B cell (primary cell): ENCODE measurements at regions not wholly inside any gene's neighbourhood (a gene's known extent, or its start where the extent isn't known, plus 50 kb on each side); places are given as distances from the start of the nearest gene placed in this dataset.

Experiments used
- ATAC-seq: fragments of 200-7000 bp; cut with Tn5 transposase; one replicate; pipeline ENCODE4 v1.10.0; 2021; ENCODE audit warnings: low read depth, mild to moderate bottlenecking, moderate number of reproducible peaks, moderate library complexity
- CTCF ChIA-PET: fragments of 350-600 bp; sonication (Branson Sonifier 250); formaldehyde crosslinking; loops from one replicate; lab custom pipeline; 2021; ENCODE audit warnings: antibody characterized with exemption, inconsistent platforms; lab: Charles Lee
- POLR2A ChIA-PET: fragments of 350-600 bp; sonication (Branson Sonifier 250); formaldehyde crosslinking; loops from one replicate; lab custom pipeline; 2021; ENCODE audit warnings: antibody characterized with exemption; lab: Charles Lee
- DNase-seq: peaks from one replicate; pipeline ENCODE4 v3.0.0; 2013
- H2AFZ ChIP-seq: 2 replicates; pipeline ENCODE4 v1.6.1; 2012; ENCODE audit warnings: mild to moderate bottlenecking, low read depth, low read length; ENCODE audit not compliant: insufficient read depth, poor library complexity, severe bottlenecking
- H3K27ac ChIP-seq, 2 donors: 1 replicate in 1 of 2; 2 replicates in 1 of 2; pipeline ENCODE4 v1.5.1; 2012 to 2013; ENCODE audit warnings: low read length in 2 of 2, mild to moderate bottlenecking in 2 of 2, moderate library complexity in 1 of 2
- H3K27me3 ChIP-seq, 4 experiments: fragments of 200-600 bp in 1 of 4; sonication (generic) in 1 of 4; replicated peaks in 1 of 4; 1 replicate in 2 of 4; 2 replicates in 2 of 4; pipeline versions ENCODE4 v1.6.1 to v1.7.0; 2013 to 2016; ENCODE audit warnings: low read length in 3 of 4, mild to moderate bottlenecking in 2 of 4, mixed read lengths in 1 of 4, moderate library complexity in 1 of 4; ENCODE audit not compliant: insufficient read depth in 4 of 4, control insufficient read depth in 3 of 4; ENCODE audit errors: control extremely low read depth in 1 of 4
- H3K36me3 ChIP-seq, 2 experiments: replicated peaks in 1 of 2; 1 replicate in 1 of 2; 2 replicates in 1 of 2; pipeline versions ENCODE4 v1.6.1 to v1.7.1; 2013; ENCODE audit warnings: low read length in 1 of 2; ENCODE audit not compliant: insufficient read depth in 2 of 2, control insufficient read depth in 1 of 2; ENCODE audit errors: control extremely low read depth in 1 of 2, extremely low read depth in 1 of 2
- H3K4me1 ChIP-seq, 2 donors: fragments of 200-600 bp in 1 of 2; sonication (generic) in 1 of 2; 1 replicate in 1 of 2; 2 replicates in 1 of 2; pipeline versions ENCODE4 v1.5.1 to v1.6.1; 2013 to 2017; ENCODE audit warnings: low read length in 2 of 2; ENCODE audit not compliant: control insufficient read depth in 2 of 2, insufficient read depth in 2 of 2
- H3K4me2 ChIP-seq: replicated peaks from 2 replicates; pipeline ENCODE3; 2012; ENCODE audit warnings: mild to moderate bottlenecking, low read depth, low read length; ENCODE audit not compliant: poor library complexity, severe bottlenecking
- H3K4me3 ChIP-seq, 5 experiments: fragments of 200-600 bp in 1 of 5; sonication (generic) in 1 of 5; 1 replicate in 3 of 5; 2 replicates in 2 of 5; pipeline versions ENCODE4 v1.5.1 to v1.7.0; 2011 to 2016; ENCODE audit warnings: low read length in 4 of 5, mild to moderate bottlenecking in 4 of 5, low read depth in 2 of 5, control low read depth in 1 of 5, moderate library complexity in 1 of 5; ENCODE audit not compliant: insufficient read depth in 1 of 5; ENCODE audit errors: control extremely low read depth in 1 of 5, extremely low read depth in 1 of 5
- H3K79me2 ChIP-seq: fragments of 200-600 bp; sonication (generic); one replicate; pipeline ENCODE4 v1.6.0; 2016; ENCODE audit warnings: low read length; ENCODE audit not compliant: control insufficient read depth, insufficient read depth
- H3K9ac ChIP-seq: fragments of 200-600 bp; sonication (generic); 2 replicates; pipeline ENCODE4 v1.6.1; 2017; ENCODE audit warnings: mild to moderate bottlenecking, low read length, moderate library complexity
- H3K9me3 ChIP-seq, 3 donors: one replicate each; pipeline versions ENCODE4 v1.6.1 to v1.7.1; 2013; ENCODE audit warnings: low read length in 2 of 3; ENCODE audit not compliant: control insufficient read depth in 2 of 3, insufficient read depth in 1 of 3; ENCODE audit errors: control extremely low read depth in 1 of 3
- H4K20me1 ChIP-seq: 2 replicates; pipeline ENCODE4 v1.6.0; 2012; ENCODE audit warnings: mild to moderate bottlenecking, low read length; ENCODE audit not compliant: insufficient read depth, control insufficient read depth, poor library complexity, severe bottlenecking
- H3K27ac Mint-ChIP-seq: one replicate; pipeline ENCODE4 v1.8.0; 2021; ENCODE audit warnings: mixed read lengths
- H3K27me3 Mint-ChIP-seq: one replicate; pipeline ENCODE4 v1.8.0; 2021; ENCODE audit warnings: mixed read lengths
- H3K4me1 Mint-ChIP-seq: one replicate; pipeline ENCODE4 v1.8.0; 2021; ENCODE audit warnings: mixed read lengths
- H3K4me3 Mint-ChIP-seq: one replicate; pipeline ENCODE4 v1.8.0; 2021; ENCODE audit warnings: mixed read lengths
- H3K9me3 Mint-ChIP-seq: one replicate; pipeline ENCODE4 v1.8.0; 2022; ENCODE audit warnings: mixed read lengths; ENCODE audit not compliant: insufficient read depth
- EZH2 ChIP-seq: IDR thresholded peaks from 2 replicates; pipeline ENCODE4 v1.6.1; 2012; ENCODE audit warnings: borderline replicate concordance, low read depth, mild to moderate bottlenecking, moderate library complexity, low read length; ENCODE audit not compliant: insufficient read depth, poor library complexity, severe bottlenecking
- intact Hi-C: fragments of 100-400 bp; cut with micrococcal nuclease; formaldehyde crosslinking; loops from one replicate; pipeline ENCODE4 v1.10.0; 2022
- TF ChIP-seq, protein P1 (sequence below): fragments of 200-600 bp; IDR thresholded peaks from one replicate; pipeline ENCODE4 v1.8.0; 2022; ENCODE audit warnings: antibody characterized with exemption, mild to moderate bottlenecking

DNA sequence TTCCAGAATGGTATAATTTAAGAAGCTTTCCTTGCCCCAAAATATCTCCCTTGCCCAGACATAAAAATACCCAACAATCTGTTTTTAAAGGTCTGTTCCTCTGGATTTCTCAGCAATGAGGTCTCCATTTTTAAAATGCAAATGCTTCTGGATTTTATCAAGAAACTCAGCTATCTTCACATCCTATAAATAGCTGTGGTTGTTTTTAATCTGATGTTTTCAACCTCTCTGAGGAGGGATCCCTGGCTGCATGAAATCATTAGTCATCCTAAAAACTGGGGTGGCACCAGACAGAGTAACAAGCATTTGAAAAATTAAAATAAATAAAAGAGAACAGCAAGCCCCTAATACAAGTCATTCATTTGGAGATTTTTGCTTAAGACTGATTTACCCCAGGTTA, 168.5 kb upstream of the ID4 start:
- Mint-ChIP-seq H3K9me3 (peaks cover 2% of the 10 kb centered on the region), H3K4me3 (no peak overlapping the region), H3K27ac (no peak overlapping the region), H3K27me3 (no peaks in the 10 kb centered on the region), H3K4me1 (no peaks in the 10 kb centered on the region)
- no peak for TF ChIP-seq EZH2
- TF ChIP-seq, protein P1, sequence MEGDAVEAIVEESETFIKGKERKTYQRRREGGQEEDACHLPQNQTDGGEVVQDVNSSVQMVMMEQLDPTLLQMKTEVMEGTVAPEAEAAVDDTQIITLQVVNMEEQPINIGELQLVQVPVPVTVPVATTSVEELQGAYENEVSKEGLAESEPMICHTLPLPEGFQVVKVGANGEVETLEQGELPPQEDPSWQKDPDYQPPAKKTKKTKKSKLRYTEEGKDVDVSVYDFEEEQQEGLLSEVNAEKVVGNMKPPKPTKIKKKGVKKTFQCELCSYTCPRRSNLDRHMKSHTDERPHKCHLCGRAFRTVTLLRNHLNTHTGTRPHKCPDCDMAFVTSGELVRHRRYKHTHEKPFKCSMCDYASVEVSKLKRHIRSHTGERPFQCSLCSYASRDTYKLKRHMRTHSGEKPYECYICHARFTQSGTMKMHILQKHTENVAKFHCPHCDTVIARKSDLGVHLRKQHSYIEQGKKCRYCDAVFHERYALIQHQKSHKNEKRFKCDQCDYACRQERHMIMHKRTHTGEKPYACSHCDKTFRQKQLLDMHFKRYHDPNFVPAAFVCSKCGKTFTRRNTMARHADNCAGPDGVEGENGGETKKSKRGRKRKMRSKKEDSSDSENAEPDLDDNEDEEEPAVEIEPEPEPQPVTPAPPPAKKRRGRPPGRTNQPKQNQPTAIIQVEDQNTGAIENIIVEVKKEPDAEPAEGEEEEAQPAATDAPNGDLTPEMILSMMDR, result no peak
- Histone ChIP-seq H2AFZ (no peak overlapping the region), H3K4me3 (no peak overlapping the region), H3K9ac (no peak overlapping the region), H4K20me1 (no peaks in the 10 kb centered on the region), H3K4me1 (no peaks in the 10 kb centered on the region), H3K27ac (no peak overlapping the region), H3K79me2 (no peaks in the 10 kb centered on the region), H3K4me2 (no peak overlapping the region), H3K9me3 (peaks cover 0 to 5% (median 0%) of the 10 kb centered on the region in 3 donors), H3K27me3 (no peaks in the 10 kb centered on the region), H3K36me3 (no peaks in the 10 kb centered on the region)
- DNase-seq (no peak), ATAC-seq (no peak)
- intact Hi-C loops, result no loop called here
- POLR2A ChIA-PET, result no interaction called here
- CTCF ChIA-PET, result no interaction called here

DNA sequence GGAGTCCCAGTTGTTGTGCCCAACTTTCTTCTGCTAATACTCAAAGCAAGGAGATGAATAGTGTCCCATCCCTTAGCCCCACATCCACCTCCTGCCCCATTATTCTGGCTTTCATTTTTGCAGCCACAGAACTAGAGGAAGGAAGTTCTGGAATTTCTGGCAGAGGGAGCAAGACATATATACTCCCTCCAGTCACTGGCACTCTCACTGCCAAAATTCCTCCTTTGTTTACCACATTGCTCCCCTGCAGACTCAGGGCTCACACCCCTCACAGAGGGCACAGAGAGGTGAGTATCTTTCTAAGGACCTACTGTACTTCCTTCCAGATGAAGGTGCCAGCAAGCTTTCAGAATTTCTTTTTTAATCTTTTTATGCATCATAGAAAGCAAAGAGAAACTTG, 168.0 kb upstream of the ID4 start:
- CTCF ChIA-PET, result no interaction called here

More for the DNA sequence above, 168.0 kb upstream of the ID4 start:
- intact Hi-C loops, result no loop called here
- H3K4me3 ChIP-seq, result no peak overlapping the region
- ATAC-seq (no peak), DNase-seq (no peak)
- no peak overlapping the region for H3K27ac ChIP-seq
- no peak overlapping the region for H3K9ac ChIP-seq
- no peak overlapping the region for H3K4me2 ChIP-seq
- peaks cover 0 to 9% (median 0%) of the 10 kb centered on the region in 3 donors for H3K9me3 ChIP-seq
- no peaks in the 10 kb centered on the region for H4K20me1 ChIP-seq
- TF ChIP-seq, protein P1, result no peak
- no peak for TF ChIP-seq EZH2
- no peaks in the 10 kb centered on the region for H3K36me3 ChIP-seq
- no peak overlapping the region for H3K4me3 Mint-ChIP-seq
- H3K27me3 Mint-ChIP-seq, result no peaks in the 10 kb centered on the region
- POLR2A ChIA-PET, result no interaction called here
- no peak overlapping the region for H2AFZ ChIP-seq
- H3K9me3 Mint-ChIP-seq, result peaks cover 2% of the 10 kb centered on the region
- H3K27ac Mint-ChIP-seq, result no peak overlapping the region
- H3K4me1 ChIP-seq, result no peaks in the 10 kb centered on the region
- no peaks in the 10 kb centered on the region for H3K4me1 Mint-ChIP-seq
- no peaks in the 10 kb centered on the region for H3K27me3 ChIP-seq
- no peaks in the 10 kb centered on the region for H3K79me2 ChIP-seq
